Daoy (cell line): ENCODE measurements at regions not wholly inside any gene's neighbourhood (a gene's known extent, or its start where the extent isn't known, plus 50 kb on each side); places are given as distances from the start of the nearest gene placed in this dataset.
A peak's percentile ranks its signal among the peaks of the same experiment; 100 is the strongest.
"Not testable (repeated sequence)": the region's sequence is repeated elsewhere in the genome, so short reads cannot be mapped to it uniquely, and the experiment has no call there.

ENCODE experiments used
- DNase-seq: peaks from one replicate; pipeline ENCODE4 v3.0.0-alpha.2; 2015; ENCODE audit warnings: low read depth

GRCh38 chr4:181849472-181849871 lies 393.7 kb upstream of the TENM3 start:
- no peak for DNase-seq

- peak; percentile 44 for DNase-seq
Measured at GRCh38 chr4:181853881-181854511, 389.2 kb upstream of the TENM3 start.

GRCh38 chr4:181855307-181855706 lies 387.9 kb upstream of the TENM3 start:
- DNase-seq, result no peak

- not testable (repeated sequence) for DNase-seq
Measured at GRCh38 chr4:181857471-181857870, 385.7 kb upstream of the TENM3 start.

- peak; percentile 11 for DNase-seq
Measured at GRCh38 chr4:181858741-181859140, 384.5 kb upstream of the TENM3 start.

- no peak for DNase-seq
Measured at GRCh38 chr4:181859439-181859838, 383.8 kb upstream of the TENM3 start.

- DNase-seq, result peak; percentile 25
Measured at GRCh38 chr4:181860157-181860556, 383.0 kb upstream of the TENM3 start.

GRCh38 chr4:181860668-181861067 lies 382.5 kb upstream of the TENM3 start:
- DNase-seq, result no peak

- no peak for DNase-seq
Measured at GRCh38 chr4:181863856-181864255, 379.3 kb upstream of the TENM3 start.

- DNase-seq, result peak; percentile 7
Measured at GRCh38 chr4:181870326-181870725, 372.9 kb upstream of the TENM3 start.

GRCh38 chr4:181874602-181875001 lies 368.6 kb upstream of the TENM3 start:
- peak; percentile 16 for DNase-seq

- DNase-seq, result peak; percentile 55
Measured at GRCh38 chr4:181877329-181877848, 365.8 kb upstream of the TENM3 start.

GRCh38 chr4:181890031-181890430 lies 353.2 kb upstream of the TENM3 start:
- DNase-seq, result no peak

- DNase-seq, result no peak
Measured at GRCh38 chr4:181890911-181891310, 352.3 kb upstream of the TENM3 start.

- no peak for DNase-seq
Measured at GRCh38 chr4:181896614-181897013, 346.6 kb upstream of the TENM3 start.

- DNase-seq, result no peak
Measured at GRCh38 chr4:181897935-181898334, 345.3 kb upstream of the TENM3 start.

GRCh38 chr4:181902404-181902803 lies 340.8 kb upstream of the TENM3 start:
- not testable (repeated sequence) for DNase-seq

- no peak for DNase-seq
Measured at GRCh38 chr4:181905708-181906107, 337.5 kb upstream of the TENM3 start.

- DNase-seq, result no peak
Measured at GRCh38 chr4:181908168-181908567, 335.0 kb upstream of the TENM3 start.

- peak; percentile 84 for DNase-seq
Measured at GRCh38 chr4:181909368-181909767, 333.8 kb upstream of the TENM3 start.

- peak; percentile 14 for DNase-seq
Measured at GRCh38 chr4:181911420-181911819, 331.8 kb upstream of the TENM3 start.

- DNase-seq, result no peak
Measured at GRCh38 chr4:181933471-181933870, 309.7 kb upstream of the TENM3 start.

- no peak for DNase-seq
Measured at GRCh38 chr4:181938631-181939030, 304.6 kb upstream of the TENM3 start.
